ENCODE measurements at regions not wholly inside any gene's neighbourhood (a gene's known extent, or its start where the extent isn't known, plus 50 kb on each side); places are given as distances from the start of the nearest gene placed in this dataset.

GRCh38 chr16:85463672-85464382 is 149.3 kb upstream of the GSE1 start:
- TF ChIP-seq, protein P1, sequence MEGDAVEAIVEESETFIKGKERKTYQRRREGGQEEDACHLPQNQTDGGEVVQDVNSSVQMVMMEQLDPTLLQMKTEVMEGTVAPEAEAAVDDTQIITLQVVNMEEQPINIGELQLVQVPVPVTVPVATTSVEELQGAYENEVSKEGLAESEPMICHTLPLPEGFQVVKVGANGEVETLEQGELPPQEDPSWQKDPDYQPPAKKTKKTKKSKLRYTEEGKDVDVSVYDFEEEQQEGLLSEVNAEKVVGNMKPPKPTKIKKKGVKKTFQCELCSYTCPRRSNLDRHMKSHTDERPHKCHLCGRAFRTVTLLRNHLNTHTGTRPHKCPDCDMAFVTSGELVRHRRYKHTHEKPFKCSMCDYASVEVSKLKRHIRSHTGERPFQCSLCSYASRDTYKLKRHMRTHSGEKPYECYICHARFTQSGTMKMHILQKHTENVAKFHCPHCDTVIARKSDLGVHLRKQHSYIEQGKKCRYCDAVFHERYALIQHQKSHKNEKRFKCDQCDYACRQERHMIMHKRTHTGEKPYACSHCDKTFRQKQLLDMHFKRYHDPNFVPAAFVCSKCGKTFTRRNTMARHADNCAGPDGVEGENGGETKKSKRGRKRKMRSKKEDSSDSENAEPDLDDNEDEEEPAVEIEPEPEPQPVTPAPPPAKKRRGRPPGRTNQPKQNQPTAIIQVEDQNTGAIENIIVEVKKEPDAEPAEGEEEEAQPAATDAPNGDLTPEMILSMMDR (IDR thresholded peaks at IDR 0.05): no peak
- TF ChIP-seq POLR2A (IDR thresholded peaks at IDR 0.05): no peak
